Stimulated activated CD8-positive, alpha-beta memory T cell treated with anti-CD3 and anti-CD28 coated beads, Interleukin-7, amount 100 ng/mL, for 48 hours (primary cell): ENCODE measurements at regions not wholly inside any gene's neighbourhood (a gene's known extent, or its start where the extent isn't known, plus 50 kb on each side); places are given as distances from the start of the nearest gene placed in this dataset.
"Not testable (repeated sequence)": the region's sequence is repeated elsewhere in the genome, so short reads cannot be mapped to it uniquely, and the experiment has no call there.

Experiments
- DNase-seq, 2 donors: peaks; one replicate each; pipeline ENCODE4 v3.0.0-alpha.2; 2020; ENCODE audit warnings: low read depth in 1 of 2; ENCODE audit errors: extremely low read depth in 1 of 2

DNA sequence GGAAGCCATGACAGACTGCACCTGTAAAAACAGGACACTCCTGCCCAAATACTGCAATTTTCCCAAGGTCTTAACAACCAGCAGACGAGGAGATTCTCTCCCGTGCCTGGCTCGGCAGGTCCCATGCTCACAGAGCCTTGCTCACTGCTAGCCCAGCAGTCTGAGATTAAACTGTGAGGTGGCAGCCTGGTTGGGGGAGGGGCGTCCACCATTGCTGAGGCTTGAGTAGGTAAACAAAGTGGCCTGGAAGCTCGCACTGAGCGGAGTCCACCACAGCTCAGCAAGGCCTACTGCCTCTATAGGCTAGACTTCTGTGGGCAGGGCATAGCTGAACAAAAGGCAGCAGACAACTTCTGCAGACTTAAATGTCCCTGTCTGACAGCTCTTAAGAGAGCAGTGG, 80.3 kb downstream of the ANXA5 start:
- DNase-seq = not testable (repeated sequence)

GRCh38 chr4:121614101-121614500, 82.7 kb downstream of the ANXA5 start:
- DNase-seq = no peak

DNA sequence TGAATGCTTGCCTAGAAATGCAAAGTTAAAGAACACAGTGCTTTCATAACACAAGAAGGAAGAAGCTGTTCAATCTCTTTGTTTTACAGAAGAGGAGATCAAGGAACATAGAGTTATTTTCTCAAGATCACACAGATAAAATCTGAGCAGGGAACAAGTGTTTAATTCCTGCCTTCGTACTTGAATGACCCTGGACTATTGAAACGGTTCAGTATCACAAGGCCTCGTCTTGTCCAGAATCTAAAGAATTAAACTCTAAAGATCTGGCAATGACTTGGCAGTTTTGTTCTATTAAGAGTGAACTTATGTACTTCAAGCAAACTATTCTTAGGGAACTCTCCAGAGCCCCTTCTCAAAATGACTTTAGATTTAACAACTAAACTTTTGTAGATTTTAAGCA, 97.7 kb downstream of the ANXA5 start:
- no peak for DNase-seq

GRCh38 chr4:121597346-121597934, 99.3 kb downstream of the ANXA5 start:
- DNase-seq = peak; percentile 0 to 20

GRCh38 chr4:121594796-121595526, 101.8 kb downstream of the ANXA5 start:
- DNase-seq = no peak

DNA sequence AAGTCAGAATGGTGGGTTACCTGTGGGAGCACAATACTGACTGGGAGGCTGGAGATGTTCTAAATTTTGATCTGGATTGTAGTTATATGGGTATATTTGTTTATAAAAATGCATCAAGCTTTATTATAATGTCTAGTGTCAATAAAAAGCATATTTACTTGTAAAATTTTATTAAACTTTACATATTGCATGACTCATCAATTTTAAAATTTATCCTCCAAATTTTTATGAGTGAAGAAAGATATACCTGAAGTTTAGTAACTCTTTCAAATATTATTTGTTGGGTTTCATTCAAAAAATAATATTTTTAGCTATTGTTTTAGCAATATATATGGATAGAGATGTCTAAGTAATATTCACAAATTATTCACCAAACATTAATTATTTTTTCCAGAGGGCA, 103.0 kb downstream of the ANXA5 start:
- no peak for DNase-seq

DNA sequence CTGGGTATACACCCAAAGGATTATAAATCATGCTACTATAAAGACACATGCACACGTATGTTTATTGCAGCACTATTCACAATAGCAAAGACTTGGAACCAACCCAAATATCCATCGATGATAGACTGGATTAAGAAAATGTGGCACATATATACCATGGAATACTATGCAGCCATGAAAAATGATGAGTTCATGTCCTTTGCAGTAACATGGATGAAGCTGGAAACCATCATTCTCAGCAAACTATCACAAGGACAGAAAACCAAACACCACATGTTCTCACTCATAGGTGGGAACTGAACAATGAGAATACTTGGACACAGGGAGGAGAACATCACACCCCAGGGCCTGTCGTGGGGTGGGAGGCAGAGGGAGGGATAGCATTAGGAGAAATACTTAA, 104.5 kb downstream of the ANXA5 start:
- DNase-seq = not testable (repeated sequence)

GRCh38 chr4:121584836-121585235, 111.9 kb downstream of the ANXA5 start:
- no peak for DNase-seq

- no peak for DNase-seq
Measured at GRCh38 chr4:121583396-121583795, 113.4 kb downstream of the ANXA5 start.

GRCh38 chr4:121582296-121582695, 114.5 kb downstream of the ANXA5 start:
- no peak for DNase-seq

- not testable (repeated sequence) for DNase-seq
Measured at GRCh38 chr4:121575392-121575791, 121.4 kb downstream of the ANXA5 start.

- DNase-seq = no peak
Measured at GRCh38 chr4:121574618-121575017, 122.2 kb downstream of the ANXA5 start.

- no peak for DNase-seq
Measured at GRCh38 chr4:121567748-121568147, 129.0 kb downstream of the ANXA5 start.

DNA sequence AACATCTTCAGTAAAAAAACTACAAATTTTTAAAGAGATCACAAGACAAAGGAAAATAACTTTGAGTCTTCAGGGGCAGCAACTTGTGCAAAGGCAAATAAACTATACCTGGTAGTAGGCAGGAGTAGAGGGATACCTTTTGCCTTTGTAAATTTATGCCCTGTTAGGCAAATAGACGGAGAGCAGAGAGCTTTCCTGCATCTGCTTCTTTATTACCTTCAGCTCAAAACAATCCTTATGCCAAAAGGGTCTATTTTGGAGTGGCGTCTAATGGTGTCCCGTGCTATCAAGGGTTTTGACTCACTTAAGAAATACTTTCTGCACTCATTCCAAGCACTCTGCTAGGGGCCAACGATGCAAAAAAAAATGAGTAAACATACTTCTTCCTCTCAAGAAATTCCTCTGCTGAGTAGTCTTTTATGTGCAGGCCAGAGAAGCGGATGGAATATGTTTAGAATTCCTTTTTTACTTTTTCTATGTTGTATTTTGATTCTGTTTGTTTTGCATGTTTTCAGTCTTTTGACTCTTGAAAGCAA, 131.9 kb downstream of the ANXA5 start:
- DNase-seq = no peak

- DNase-seq = no peak
Measured at GRCh38 chr4:121562811-121563210, 134.0 kb downstream of the ANXA5 start.

DNA sequence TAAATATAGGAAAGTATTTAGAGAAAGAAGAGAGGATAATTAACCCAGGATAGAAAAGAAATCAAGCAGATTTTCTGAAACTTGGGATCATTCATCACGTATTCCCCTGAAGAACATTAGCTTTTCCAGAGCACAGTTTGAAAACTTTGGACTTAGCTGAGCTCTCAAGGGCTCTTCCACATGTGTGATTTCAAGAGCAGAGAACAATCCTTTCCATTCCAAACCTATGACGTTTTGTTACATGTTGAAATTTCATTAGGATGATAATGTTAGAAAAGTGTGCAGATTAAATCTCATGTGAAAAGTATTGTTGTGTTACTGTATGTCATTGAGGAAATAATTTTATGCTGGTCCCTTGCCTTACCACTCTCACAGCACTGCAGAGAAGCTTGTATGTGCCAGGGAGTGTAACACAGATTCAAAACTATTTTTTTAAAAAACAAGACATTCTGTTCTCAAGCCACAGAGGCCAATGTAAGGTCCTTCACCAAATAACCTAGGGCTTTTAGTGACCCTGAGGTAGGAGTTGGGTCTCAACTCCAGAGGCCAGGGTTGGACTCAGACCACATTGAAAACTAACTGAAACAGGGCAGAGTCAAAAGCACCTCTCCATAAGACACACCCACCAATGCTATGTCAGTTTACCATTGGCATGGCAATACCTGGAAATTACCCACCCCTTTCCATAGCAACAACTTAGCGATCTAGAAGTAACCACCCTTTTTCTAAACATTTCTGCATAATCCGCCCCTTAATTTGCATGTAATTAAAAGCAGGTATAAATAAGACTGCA, 141.3 kb downstream of the ANXA5 start:
- DNase-seq = no peak

- DNase-seq = no peak
Measured at GRCh38 chr4:121554382-121554781, 142.4 kb downstream of the ANXA5 start.

- no peak for DNase-seq
Measured at GRCh38 chr4:121551881-121552280, 144.9 kb downstream of the ANXA5 start.

- DNase-seq = no peak
Measured at GRCh38 chr4:121551271-121551670, 145.5 kb downstream of the ANXA5 start.

DNA sequence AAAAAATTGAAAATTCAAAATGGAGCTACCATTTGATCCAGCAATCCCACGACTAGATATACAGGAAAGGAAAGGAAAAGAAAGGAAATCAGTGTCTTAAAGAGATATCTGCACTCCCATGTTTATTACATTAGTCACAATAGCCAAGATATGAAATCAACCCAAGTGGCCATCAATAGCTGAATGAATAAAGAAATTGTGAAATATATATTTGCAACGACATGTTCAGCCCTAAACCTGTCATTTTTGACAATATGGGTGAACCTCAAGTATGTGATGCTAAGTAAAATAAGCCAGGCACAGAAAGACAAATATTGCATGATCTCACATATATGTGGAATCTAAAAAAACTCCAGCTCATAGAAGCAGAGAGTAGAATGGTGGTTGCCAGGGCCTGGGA, 155.1 kb downstream of the ANXA5 start:
- DNase-seq = no peak

- no peak for DNase-seq
Measured at GRCh38 chr4:121535351-121535750, 154.5 kb upstream of the QRFPR start.

GRCh38 chr4:121534187-121534586, 153.4 kb upstream of the QRFPR start:
- DNase-seq = no peak
